RWPE1 (cell line): ENCODE measurements at regions not wholly inside any gene's neighbourhood (a gene's known extent, or its start where the extent isn't known, plus 50 kb on each side); places are given as distances from the start of the nearest gene placed in this dataset.
"Not testable (repeated sequence)": the region's sequence is repeated elsewhere in the genome, so short reads cannot be mapped to it uniquely, and the experiment has no call there.

Experiments
- CTCF ChIA-PET: fragments of 350-600 bp; sonication (Branson Sonifier 250); formaldehyde crosslinking; extraction: SDS; loops from one replicate; lab custom pipeline; 2021; lab: Yijun Ruan, JAX
- POLR2A ChIA-PET: fragments of 400-600 bp; formaldehyde crosslinking; extraction: SDS; loops from one replicate; lab custom pipeline; 2020; ENCODE audit warnings: antibody characterized with exemption; ENCODE audit not compliant: low non-redundant PET; lab: Yijun Ruan, JAX
- DNase-seq: peaks from one replicate; pipeline ENCODE4 v3.0.0; 2012; ENCODE audit warnings: low spot score
- H3K27ac ChIP-seq: fragments of 450-650 bp; 2 replicates; pipeline ENCODE4 v1.5.1; 2017
- TF ChIP-seq, protein P1 (sequence below): fragments of 450-650 bp; conservative IDR thresholded peaks from 2 replicates; pipeline ENCODE4 v1.5.1; 2017; ENCODE audit warnings: low read depth, mild to moderate bottlenecking

DNA sequence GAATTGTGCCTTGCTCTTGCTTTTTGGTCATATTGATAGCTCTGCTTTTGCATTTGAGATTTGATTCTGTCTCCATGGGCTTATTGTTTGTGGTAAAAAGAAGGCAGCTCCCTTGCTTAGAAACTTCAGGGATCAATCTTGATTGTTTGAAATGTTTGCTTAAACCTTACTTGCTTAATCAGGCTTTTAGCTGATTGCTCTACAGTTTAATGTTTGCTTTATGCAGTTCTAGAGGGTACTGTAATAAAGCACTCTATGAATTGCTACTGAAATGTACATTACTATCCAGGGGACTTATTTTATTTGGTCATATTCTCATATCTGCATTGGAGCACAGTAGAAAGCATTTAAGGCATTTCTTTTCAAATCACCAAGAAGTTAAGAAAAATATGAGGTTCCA, 545.4 kb upstream of the HS3ST5 start:
- POLR2A ChIA-PET, result no interaction called here
- no peak overlapping the region for H3K27ac ChIP-seq
- TF ChIP-seq, protein P1, sequence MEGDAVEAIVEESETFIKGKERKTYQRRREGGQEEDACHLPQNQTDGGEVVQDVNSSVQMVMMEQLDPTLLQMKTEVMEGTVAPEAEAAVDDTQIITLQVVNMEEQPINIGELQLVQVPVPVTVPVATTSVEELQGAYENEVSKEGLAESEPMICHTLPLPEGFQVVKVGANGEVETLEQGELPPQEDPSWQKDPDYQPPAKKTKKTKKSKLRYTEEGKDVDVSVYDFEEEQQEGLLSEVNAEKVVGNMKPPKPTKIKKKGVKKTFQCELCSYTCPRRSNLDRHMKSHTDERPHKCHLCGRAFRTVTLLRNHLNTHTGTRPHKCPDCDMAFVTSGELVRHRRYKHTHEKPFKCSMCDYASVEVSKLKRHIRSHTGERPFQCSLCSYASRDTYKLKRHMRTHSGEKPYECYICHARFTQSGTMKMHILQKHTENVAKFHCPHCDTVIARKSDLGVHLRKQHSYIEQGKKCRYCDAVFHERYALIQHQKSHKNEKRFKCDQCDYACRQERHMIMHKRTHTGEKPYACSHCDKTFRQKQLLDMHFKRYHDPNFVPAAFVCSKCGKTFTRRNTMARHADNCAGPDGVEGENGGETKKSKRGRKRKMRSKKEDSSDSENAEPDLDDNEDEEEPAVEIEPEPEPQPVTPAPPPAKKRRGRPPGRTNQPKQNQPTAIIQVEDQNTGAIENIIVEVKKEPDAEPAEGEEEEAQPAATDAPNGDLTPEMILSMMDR, result no peak
- no peak for DNase-seq
- CTCF ChIA-PET, result interaction anchor here (0.6 kb wide), 1 partner anchor 180 kb away, joined by 3 read pairs; no protein-coding TSS in a partner anchor

DNA sequence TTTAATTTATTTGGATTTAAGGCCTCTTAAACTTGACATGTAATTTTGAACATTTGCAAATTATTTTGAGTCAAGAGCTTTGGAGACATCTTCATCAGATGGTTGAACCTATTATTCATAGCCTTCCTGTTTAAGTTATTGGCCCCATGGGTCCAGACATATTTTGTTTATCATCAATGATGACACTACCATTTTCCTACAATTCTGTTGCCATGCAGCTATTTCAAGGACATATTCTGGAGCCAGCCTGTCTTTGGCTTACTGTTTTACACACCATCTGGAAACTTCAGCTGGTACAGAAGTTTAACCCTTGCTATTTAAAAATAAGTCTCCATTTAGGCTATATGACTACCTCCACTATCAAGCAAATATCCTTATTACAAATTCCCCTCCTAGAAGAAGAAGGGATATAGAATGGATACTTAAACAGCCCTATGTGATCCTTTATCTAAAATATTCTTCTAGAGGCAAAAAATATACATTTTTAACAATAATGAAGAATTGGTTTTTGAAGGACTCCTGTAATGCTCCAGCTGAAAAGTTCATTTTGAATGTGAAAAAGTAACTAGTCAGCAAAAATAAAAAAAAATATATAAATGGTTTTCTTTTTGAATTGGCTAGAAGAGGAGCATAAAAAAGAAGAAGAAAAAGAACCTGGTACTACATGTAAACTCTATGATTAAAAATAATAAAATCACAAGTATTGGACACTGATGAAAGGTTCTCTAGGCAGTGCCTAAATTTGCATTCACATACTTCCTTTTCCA, 544.0 kb upstream of the HS3ST5 start:
- TF ChIP-seq, protein P1, result no peak
- no peak overlapping the region for H3K27ac ChIP-seq
- ChIA-PET CTCF (no interaction called here), POLR2A (no interaction called here)
- DNase-seq, result no peak

DNA sequence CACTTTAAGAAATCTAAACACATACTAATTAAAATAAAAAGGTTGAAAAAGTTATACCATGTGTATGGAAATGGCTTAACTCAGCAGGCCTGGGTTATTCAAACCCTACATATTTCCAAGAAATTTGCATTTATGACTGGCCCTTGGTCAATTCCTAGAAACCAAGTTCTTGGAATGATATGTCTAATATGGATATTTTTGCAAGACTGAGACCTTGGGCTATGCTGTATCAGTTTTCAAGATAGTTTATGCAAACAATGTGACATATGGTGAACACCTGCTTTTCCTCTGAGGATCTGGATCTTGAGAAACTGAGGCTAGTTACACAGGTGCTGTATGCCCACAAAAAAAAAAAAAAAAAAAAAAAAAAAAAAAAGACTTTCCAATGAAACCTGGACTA, 536.9 kb upstream of the HS3ST5 start:
- CTCF ChIA-PET, result no interaction called here
- TF ChIP-seq, protein P1, result no peak
- DNase-seq, result no peak
- no peak overlapping the region for H3K27ac ChIP-seq
- POLR2A ChIA-PET, result no interaction called here

DNA sequence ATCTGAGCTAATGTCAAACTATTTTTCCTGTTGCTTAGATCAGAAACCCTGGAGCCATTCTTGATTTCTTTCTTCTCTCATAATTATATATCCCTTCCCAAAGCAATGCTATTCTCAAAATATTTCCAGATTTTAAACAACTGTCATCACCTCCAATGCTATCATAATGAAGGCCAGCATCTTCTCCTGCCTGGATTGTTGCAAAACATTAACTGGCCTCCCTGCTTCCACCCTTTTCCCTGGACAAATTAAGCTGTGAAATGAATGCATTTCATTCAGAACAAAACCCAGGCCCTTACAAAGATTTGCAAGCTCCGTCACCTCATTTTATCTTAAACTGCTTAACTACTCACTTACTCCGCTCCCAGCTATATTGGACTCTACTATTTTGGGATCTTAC, 535.3 kb upstream of the HS3ST5 start:
- POLR2A ChIA-PET, result no interaction called here
- CTCF ChIA-PET, result interaction anchor here (0.5 kb wide), 1 partner anchor 202 kb away, joined by 3 read pairs; no protein-coding TSS in a partner anchor
- H3K27ac ChIP-seq, result no peak overlapping the region
- no peak for DNase-seq
- TF ChIP-seq, protein P1, result no peak

DNA sequence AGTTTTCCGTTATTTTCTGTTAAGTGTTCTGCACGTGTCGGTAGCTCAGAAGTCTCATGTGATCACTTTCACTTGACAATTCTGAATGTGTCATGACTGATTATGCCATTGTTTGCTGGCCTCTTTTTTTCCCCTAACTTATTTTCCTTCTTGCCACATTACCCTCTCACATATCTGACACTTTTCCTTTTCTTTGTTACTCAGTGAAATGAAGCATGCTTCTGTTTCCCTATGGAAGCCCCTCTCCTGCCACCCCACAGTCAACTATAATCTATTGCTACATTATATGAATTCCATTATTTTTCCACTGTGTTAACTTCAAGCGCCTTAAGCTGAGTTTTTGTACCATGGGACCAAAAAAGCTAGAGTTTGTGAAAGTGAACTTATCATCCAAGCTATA, 531.6 kb upstream of the HS3ST5 start:
- no peak overlapping the region for H3K27ac ChIP-seq
- TF ChIP-seq, protein P1, result no peak
- POLR2A ChIA-PET, result no interaction called here
- CTCF ChIA-PET, result interaction anchor here (0.7 to 0.9 kb wide), 2 partner anchors 19 to 796 kb away, joined by 3 read pairs; no protein-coding TSS in a partner anchor
- no peak for DNase-seq

DNA sequence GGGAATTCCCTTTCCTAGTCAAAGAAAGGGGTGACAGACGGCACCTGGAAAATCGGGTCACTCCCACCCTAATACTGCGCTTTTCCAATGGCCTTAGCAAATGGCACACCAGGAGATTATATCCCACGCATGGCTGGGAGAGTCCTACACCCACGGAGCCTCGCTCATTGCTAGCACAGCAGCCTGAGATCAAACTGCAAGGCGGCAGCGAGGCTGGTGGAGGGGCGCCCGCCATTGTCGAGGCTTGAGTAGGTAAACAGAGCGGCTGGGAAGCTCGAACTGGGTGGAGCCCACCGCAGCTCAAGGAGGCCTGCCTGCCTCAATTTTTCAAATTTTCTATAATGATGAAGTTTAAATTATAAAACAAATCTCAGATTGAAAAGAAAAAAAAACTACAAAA, 522.7 kb upstream of the HS3ST5 start:
- POLR2A ChIA-PET, CTCF ChIA-PET, H3K27ac ChIP-seq, DNase-seq: not testable (repeated sequence)

DNA sequence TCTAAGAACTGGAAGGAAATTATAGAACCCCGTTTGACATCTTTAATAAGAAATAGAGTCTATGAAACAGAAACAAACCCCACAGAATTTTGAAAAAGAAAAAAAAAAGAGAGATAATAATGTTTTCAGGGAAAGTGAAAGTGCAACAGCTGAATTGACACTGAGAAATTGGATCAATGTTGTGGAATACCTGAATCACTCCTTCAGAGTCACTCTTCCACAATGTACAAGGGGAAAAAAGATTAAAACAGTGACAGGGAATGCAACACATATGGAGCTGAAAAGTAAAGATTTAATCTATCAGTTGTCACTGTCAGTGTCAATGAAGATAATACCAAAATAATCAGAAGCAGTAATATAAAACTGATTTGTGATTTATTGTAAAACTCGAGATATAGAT, 520.8 kb upstream of the HS3ST5 start:
- H3K27ac ChIP-seq, result no peak overlapping the region
- no peak for DNase-seq
- CTCF ChIA-PET, result interaction anchor here (0.6 kb wide), 1 partner anchor 721 kb away, joined by 3 read pairs; no protein-coding TSS in a partner anchor
- POLR2A ChIA-PET, result no interaction called here
- TF ChIP-seq, protein P1, result no peak
